HEK293 (cell line): ENCODE measurements at regions not wholly inside any gene's neighbourhood (a gene's known extent, or its start where the extent isn't known, plus 50 kb on each side); places are given as distances from the start of the nearest gene placed in this dataset.
A peak's percentile ranks its signal among the peaks of the same experiment; 100 is the strongest.

Experiments
- CTCF ChIA-PET: fragments of 350-600 bp; formaldehyde crosslinking; extraction: SDS; loops from one replicate; lab custom pipeline; 2021; ENCODE audit warnings: antibody characterized with exemption; lab: Yijun Ruan, JAX
- POLR2A ChIA-PET: fragments of 300-600 bp; formaldehyde crosslinking; extraction: SDS; loops from one replicate; lab custom pipeline; 2020; ENCODE audit warnings: antibody characterized with exemption, inconsistent platforms; lab: Yijun Ruan, JAX
- H3K27ac ChIP-seq: fragments of 200-500 bp; sonication (Bioruptor generic); 2 replicates; pipeline ENCODE4 v1.5.1; 2014; ENCODE audit warnings: low read depth, low read length, control low read depth, inconsistent platforms; ENCODE audit errors: extremely low read depth
- H3K36me3 ChIP-seq, 2 experiments: fragments of 200-500 bp in 1 of 2; sonication (Bioruptor generic) in 1 of 2; 1 replicate in 1 of 2; 2 replicates in 1 of 2; pipeline ENCODE4 v1.5.1; 2014 to 2017; ENCODE audit warnings: inconsistent platforms in 2 of 2, low read length in 2 of 2; ENCODE audit not compliant: control insufficient read depth in 2 of 2, insufficient read depth in 1 of 2
- H3K4me1 ChIP-seq: fragments of 200-500 bp; sonication (Bioruptor generic); 2 replicates; pipeline ENCODE4 v1.5.1; 2014; ENCODE audit warnings: mild to moderate bottlenecking, low read length, inconsistent platforms; ENCODE audit not compliant: control insufficient read depth, insufficient read depth
- H3K4me3 ChIP-seq: 2 replicates; pipeline ENCODE4 v1.5.1; 2011; ENCODE audit warnings: low read depth, mild to moderate bottlenecking, control low read depth, low read length, moderate library complexity
- H3K9me3 ChIP-seq: fragments of 200-500 bp; sonication (Bioruptor generic); 2 replicates; pipeline ENCODE4 v1.5.1; 2014; ENCODE audit warnings: low read depth, low read length, inconsistent platforms; ENCODE audit not compliant: control insufficient read depth, insufficient read depth
- KLF1 ChIP-seq: fragments of 450-650 bp; formaldehyde crosslinking; IDR thresholded peaks from 2 replicates; pipeline ENCODE4 v1.5.1; 2016; ENCODE audit warnings: missing biosample characterization, missing genetic modification characterization
- KLF10 ChIP-seq: fragments of 450-650 bp; IDR thresholded peaks from 2 replicates; pipeline ENCODE4 v1.5.1; 2018; ENCODE audit warnings: missing biosample characterization, mild to moderate bottlenecking, missing genetic modification characterization
- MYNN ChIP-seq: fragments of 450-650 bp; formaldehyde crosslinking; IDR thresholded peaks from 2 replicates; pipeline ENCODE4 v1.5.1; 2016; ENCODE audit warnings: missing biosample characterization, missing genetic modification characterization, borderline replicate concordance
- MZF1 ChIP-seq: fragments of 450-650 bp; formaldehyde crosslinking; IDR thresholded peaks from 2 replicates; pipeline ENCODE4 v1.5.1; 2017; ENCODE audit warnings: missing biosample characterization, missing genetic modification characterization, borderline replicate concordance
- PRDM1 ChIP-seq: fragments of 450-650 bp; formaldehyde crosslinking; IDR thresholded peaks from 2 replicates; pipeline ENCODE4; 2016; ENCODE audit warnings: missing biosample characterization, missing genetic modification characterization
- SCRT1 ChIP-seq: fragments of 450-650 bp; formaldehyde crosslinking; IDR thresholded peaks from 2 replicates; pipeline ENCODE4 v1.5.1; 2016; ENCODE audit warnings: missing biosample characterization, missing genetic modification characterization, borderline replicate concordance
- SCRT2 ChIP-seq: fragments of 450-650 bp; formaldehyde crosslinking; IDR thresholded peaks from 2 replicates; pipeline ENCODE4 v1.5.1; 2016; ENCODE audit warnings: missing biosample characterization, missing genetic modification characterization
- YY1 ChIP-seq: fragments of 450-650 bp; formaldehyde crosslinking; IDR thresholded peaks from 2 replicates; pipeline ENCODE4 v1.5.1; 2018; ENCODE audit warnings: missing biosample characterization, missing genetic modification characterization
- ZFHX2 ChIP-seq: fragments of 450-650 bp; formaldehyde crosslinking; conservative IDR thresholded peaks from 2 replicates; pipeline ENCODE4 v1.5.1; 2016; ENCODE audit warnings: missing biosample characterization, missing genetic modification characterization
- ZNF112 ChIP-seq: fragments of 450-650 bp; formaldehyde crosslinking; IDR thresholded peaks from 2 replicates; pipeline ENCODE4 v1.5.0; 2017; ENCODE audit warnings: missing biosample characterization, missing genetic modification characterization
- ZNF121 ChIP-seq: fragments of 450-650 bp; formaldehyde crosslinking; IDR thresholded peaks from 2 replicates; pipeline ENCODE4 v1.5.1; 2016; ENCODE audit warnings: missing biosample characterization, missing genetic modification characterization
- ZNF146 ChIP-seq: fragments of 450-650 bp; formaldehyde crosslinking; IDR thresholded peaks from 2 replicates; pipeline ENCODE4 v1.5.1; 2016; ENCODE audit warnings: missing biosample characterization, missing genetic modification characterization
- ZNF239 ChIP-seq: fragments of 450-650 bp; formaldehyde crosslinking; IDR thresholded peaks from 2 replicates; pipeline ENCODE4 v1.5.1; 2016; ENCODE audit warnings: missing biosample characterization, missing genetic modification characterization
- ZNF248 ChIP-seq: fragments of 450-650 bp; formaldehyde crosslinking; IDR thresholded peaks from 2 replicates; pipeline ENCODE4 v1.5.1; 2017; ENCODE audit warnings: missing biosample characterization, missing genetic modification characterization
- ZNF324 ChIP-seq: fragments of 450-650 bp; formaldehyde crosslinking; IDR thresholded peaks from 2 replicates; pipeline ENCODE4 v1.5.1; 2016; ENCODE audit warnings: missing biosample characterization, missing genetic modification characterization
- ZNF354C ChIP-seq: fragments of 450-650 bp; formaldehyde crosslinking; IDR thresholded peaks from 2 replicates; pipeline ENCODE4 v1.5.1; 2016; ENCODE audit warnings: missing biosample characterization, missing genetic modification characterization, low read depth, borderline replicate concordance
- ZNF501 ChIP-seq: fragments of 450-650 bp; formaldehyde crosslinking; IDR thresholded peaks from 2 replicates; pipeline ENCODE4 v1.5.1; 2016; ENCODE audit warnings: missing biosample characterization, missing genetic modification characterization
- ZNF777 ChIP-seq: fragments of 450-650 bp; formaldehyde crosslinking; IDR thresholded peaks from 2 replicates; pipeline ENCODE4 v1.5.1; 2017; ENCODE audit warnings: missing biosample characterization, missing genetic modification characterization, borderline replicate concordance
- ZNF830 ChIP-seq: fragments of 450-650 bp; IDR thresholded peaks from 2 replicates; pipeline ENCODE4 v1.5.0; 2018; ENCODE audit warnings: missing biosample characterization, missing genetic modification characterization, low read depth, mild to moderate bottlenecking, moderate library complexity
- ZSCAN23 ChIP-seq: fragments of 450-650 bp; formaldehyde crosslinking; IDR thresholded peaks from 2 replicates; pipeline ENCODE4 v1.5.1; 2016; ENCODE audit warnings: missing biosample characterization, missing genetic modification characterization
- ZSCAN30 ChIP-seq: fragments of 450-650 bp; IDR thresholded peaks from 2 replicates; pipeline ENCODE4 v1.5.1; 2018; ENCODE audit warnings: missing biosample characterization, mild to moderate bottlenecking, missing genetic modification characterization, moderate library complexity
- TF ChIP-seq, protein P1 (sequence below): fragments of 450-650 bp; formaldehyde crosslinking; conservative IDR thresholded peaks from 2 replicates; pipeline ENCODE4 v1.5.1; 2016; ENCODE audit warnings: low read depth, missing biosample characterization, missing genetic modification characterization
- TF ChIP-seq, protein P2 (sequence below): fragments of 450-650 bp; formaldehyde crosslinking; IDR thresholded peaks from 2 replicates; pipeline ENCODE4 v1.5.1; 2016; ENCODE audit warnings: missing biosample characterization, missing genetic modification characterization

- H3K4me3 ChIP-seq: no peak overlapping the region
- H3K27ac ChIP-seq: no peak overlapping the region
- CTCF ChIA-PET: interaction anchor here (0.6 to 0.7 kb wide), 2 partner anchors 40 to 173 kb away, joined by 3 read pairs; no protein-coding TSS in a partner anchor
- no peaks in the 10 kb centered on the region for H3K9me3 ChIP-seq
- H3K4me1 ChIP-seq: peaks cover 27% of the 10 kb centered on the region
- POLR2A ChIA-PET: no interaction called here
- TF ChIP-seq, protein P1, sequence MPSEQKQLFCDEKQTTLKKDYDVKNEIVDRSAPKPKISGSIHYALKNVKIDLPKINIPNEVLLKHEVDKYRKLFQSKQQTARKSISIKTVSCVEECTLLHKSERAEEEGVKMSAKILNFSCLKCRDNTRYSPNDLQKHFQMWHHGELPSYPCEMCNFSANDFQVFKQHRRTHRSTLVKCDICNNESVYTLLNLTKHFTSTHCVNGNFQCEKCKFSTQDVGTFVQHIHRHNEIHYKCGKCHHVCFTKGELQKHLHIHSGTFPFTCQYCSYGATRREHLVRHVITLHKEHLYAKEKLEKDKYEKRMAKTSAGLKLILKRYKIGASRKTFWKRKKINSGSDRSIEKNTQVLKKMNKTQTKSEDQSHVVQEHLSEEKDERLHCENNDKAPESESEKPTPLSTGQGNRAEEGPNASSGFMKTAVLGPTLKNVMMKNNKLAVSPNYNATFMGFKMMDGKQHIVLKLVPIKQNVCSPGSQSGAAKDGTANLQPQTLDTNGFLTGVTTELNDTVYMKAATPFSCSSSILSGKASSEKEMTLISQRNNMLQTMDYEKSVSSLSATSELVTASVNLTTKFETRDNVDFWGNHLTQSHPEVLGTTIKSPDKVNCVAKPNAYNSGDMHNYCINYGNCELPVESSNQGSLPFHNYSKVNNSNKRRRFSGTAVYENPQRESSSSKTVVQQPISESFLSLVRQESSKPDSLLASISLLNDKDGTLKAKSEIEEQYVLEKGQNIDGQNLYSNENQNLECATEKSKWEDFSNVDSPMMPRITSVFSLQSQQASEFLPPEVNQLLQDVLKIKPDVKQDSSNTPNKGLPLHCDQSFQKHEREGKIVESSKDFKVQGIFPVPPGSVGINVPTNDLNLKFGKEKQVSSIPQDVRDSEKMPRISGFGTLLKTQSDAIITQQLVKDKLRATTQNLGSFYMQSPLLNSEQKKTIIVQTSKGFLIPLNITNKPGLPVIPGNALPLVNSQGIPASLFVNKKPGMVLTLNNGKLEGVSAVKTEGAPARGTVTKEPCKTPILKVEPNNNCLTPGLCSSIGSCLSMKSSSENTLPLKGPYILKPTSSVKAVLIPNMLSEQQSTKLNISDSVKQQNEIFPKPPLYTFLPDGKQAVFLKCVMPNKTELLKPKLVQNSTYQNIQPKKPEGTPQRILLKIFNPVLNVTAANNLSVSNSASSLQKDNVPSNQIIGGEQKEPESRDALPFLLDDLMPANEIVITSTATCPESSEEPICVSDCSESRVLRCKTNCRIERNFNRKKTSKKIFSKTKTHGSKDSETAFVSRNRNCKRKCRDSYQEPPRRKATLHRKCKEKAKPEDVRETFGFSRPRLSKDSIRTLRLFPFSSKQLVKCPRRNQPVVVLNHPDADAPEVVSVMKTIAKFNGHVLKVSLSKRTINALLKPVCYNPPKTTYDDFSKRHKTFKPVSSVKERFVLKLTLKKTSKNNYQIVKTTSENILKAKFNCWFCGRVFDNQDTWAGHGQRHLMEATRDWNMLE (tag by site-specific recombination): no peak
- peak; percentile 92 for TF ChIP-seq SCRT2 (tag by site-specific recombination)
- peak; percentile 92 for TF ChIP-seq SCRT1
- H3K36me3 ChIP-seq: no peaks in the 10 kb centered on the region
Observed at GRCh38 chr5:17398866-17399835, 98.9 kb upstream of the TAF11L2 start.

DNA sequence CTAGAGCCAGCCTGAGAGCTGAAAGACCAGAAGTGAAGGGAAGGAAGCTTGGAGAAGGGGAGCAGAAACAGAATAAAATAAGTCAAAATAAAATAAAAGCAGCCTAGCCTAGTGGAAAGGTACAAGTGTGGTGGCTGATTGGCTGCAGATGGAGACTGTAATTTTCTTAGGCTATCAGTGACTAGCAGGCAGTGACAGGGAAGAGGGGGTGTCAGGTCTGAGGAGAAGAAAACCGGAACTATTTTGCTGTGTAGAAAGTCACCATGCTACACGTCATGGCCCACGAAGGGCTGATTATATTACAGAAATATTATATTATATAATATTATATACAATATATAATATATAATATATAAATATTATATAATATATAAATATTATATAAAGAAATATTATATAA lies 98.1 kb upstream of the TAF11L2 start:
- H3K9me3 ChIP-seq: no peaks in the 10 kb centered on the region
- peaks cover 32% of the 10 kb centered on the region for H3K4me1 ChIP-seq
- no peak for TF ChIP-seq ZNF248 (tag by site-specific recombination)
- no peak for TF ChIP-seq YY1
- TF ChIP-seq KLF1 (tag by site-specific recombination): no peak
- no peak for TF ChIP-seq ZNF121 (tag by site-specific recombination)
- TF ChIP-seq ZNF239: no peak
- TF ChIP-seq ZSCAN30 (tag by site-specific recombination): no peak
- TF ChIP-seq ZSCAN23 (tag by site-specific recombination): no peak
- no peak for TF ChIP-seq ZNF501
- no peak for TF ChIP-seq ZNF112 (tag by site-specific recombination)
- TF ChIP-seq ZNF146 (tag by site-specific recombination): no peak
- no peak for TF ChIP-seq ZNF354C (tag by site-specific recombination)
- TF ChIP-seq ZNF777 (tag by site-specific recombination): no peak
- no peak for TF ChIP-seq ZNF324 (tag by site-specific recombination)
- TF ChIP-seq PRDM1 (tag by site-specific recombination): no peak
- TF ChIP-seq, protein P2, sequence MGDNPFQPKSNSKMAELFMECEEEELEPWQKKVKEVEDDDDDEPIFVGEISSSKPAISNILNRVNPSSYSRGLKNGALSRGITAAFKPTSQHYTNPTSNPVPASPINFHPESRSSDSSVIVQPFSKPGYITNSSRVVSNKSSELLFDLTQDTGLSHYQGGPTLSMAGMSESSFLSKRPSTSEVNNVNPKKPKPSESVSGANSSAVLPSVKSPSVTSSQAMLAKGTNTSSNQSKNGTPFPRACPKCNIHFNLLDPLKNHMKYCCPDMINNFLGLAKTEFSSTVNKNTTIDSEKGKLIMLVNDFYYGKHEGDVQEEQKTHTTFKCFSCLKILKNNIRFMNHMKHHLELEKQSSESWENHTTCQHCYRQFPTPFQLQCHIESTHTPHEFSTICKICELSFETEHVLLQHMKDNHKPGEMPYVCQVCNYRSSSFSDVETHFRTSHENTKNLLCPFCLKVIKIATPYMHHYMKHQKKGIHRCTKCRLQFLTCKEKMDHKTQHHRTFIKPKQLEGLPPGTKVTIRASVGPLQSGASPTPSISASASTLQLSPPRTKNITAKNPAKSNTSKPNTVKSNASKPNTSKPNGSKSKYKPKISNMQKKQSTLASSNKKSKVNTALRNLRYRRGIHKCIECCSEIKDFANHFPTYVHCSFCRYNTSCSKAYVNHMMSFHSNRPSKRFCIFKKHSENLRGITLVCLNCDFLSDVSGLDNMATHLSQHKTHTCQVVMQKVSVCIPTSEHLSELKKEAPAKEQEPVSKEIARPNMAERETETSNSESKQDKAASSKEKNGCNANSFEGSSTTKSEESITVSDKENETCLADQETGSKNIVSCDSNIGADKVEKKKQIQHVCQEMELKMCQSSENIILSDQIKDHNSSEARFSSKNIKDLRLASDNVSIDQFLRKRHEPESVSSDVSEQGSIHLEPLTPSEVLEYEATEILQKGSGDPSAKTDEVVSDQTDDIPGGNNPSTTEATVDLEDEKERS: no peak
- TF ChIP-seq MYNN (tag by site-specific recombination): no peak
- no peak for TF ChIP-seq ZNF830
- no peak for TF ChIP-seq KLF10 (tag by site-specific recombination)
- TF ChIP-seq MZF1: no peak
- no peak for TF ChIP-seq ZFHX2
- no peaks in the 10 kb centered on the region for H3K36me3 ChIP-seq
- H3K4me3 ChIP-seq: no peak overlapping the region
- ChIA-PET POLR2A (no interaction called here), CTCF (no interaction called here)
- no peak overlapping the region for H3K27ac ChIP-seq
